Transverse colon (tissue), 4 donors: ENCODE measurements at regions not wholly inside any gene's neighbourhood (a gene's known extent, or its start where the extent isn't known, plus 50 kb on each side); places are given as distances from the start of the nearest gene placed in this dataset.

Source experiments
- DNase-seq: peaks from one replicate; pipeline ENCODE4 v3.0.0-alpha.2; 2019
- H3K27ac ChIP-seq, 4 donors: fragments of 200-600 bp; sonication (generic); 2 replicates each; pipeline ENCODE4 v1.5.1; 2016 to 2018; ENCODE audit warnings: inconsistent platforms in 4 of 4
- H3K27me3 ChIP-seq: fragments of 200-600 bp; sonication (generic); 2 replicates; pipeline ENCODE4 v1.5.1; 2017; ENCODE audit warnings: inconsistent platforms
- H3K36me3 ChIP-seq, 4 donors: fragments of 200-600 bp; sonication (generic); 2 replicates each; pipeline ENCODE4 v1.5.1; 2017 to 2019; ENCODE audit warnings: inconsistent platforms in 4 of 4
- H3K4me1 ChIP-seq, 4 donors: fragments of 200-600 bp; sonication (generic); 2 replicates each; pipeline ENCODE4 v1.5.1; 2017 to 2020; ENCODE audit warnings: inconsistent platforms in 4 of 4
- H3K4me3 ChIP-seq, 4 donors: fragments of 200-600 bp; sonication (generic); 1 replicate in 1 of 4; 2 replicates in 3 of 4; pipeline versions ENCODE4 v1.5.1 to v1.6.1; 2017 to 2019; ENCODE audit warnings: inconsistent platforms in 4 of 4
- H3K9me3 ChIP-seq, 2 donors: fragments of 200-600 bp; sonication (generic); 2 replicates each; pipeline ENCODE4 v1.5.1; 2017 to 2019; ENCODE audit warnings: inconsistent platforms in 2 of 2
- EP300 ChIP-seq: sonication (generic); formaldehyde crosslinking; IDR thresholded peaks from one replicate; pipeline ENCODE4 v1.6.1; 2017; ENCODE audit warnings: antibody characterized with exemption, low read depth
- POLR2A ChIP-seq: fragments of 450-650 bp; IDR thresholded peaks from one replicate; pipeline ENCODE4 v1.6.1; 2016; ENCODE audit warnings: antibody characterized with exemption, mild to moderate bottlenecking, moderate library complexity
- POLR2AphosphoS5 ChIP-seq, 3 donors: sonication (generic); formaldehyde crosslinking; IDR thresholded peaks; one replicate each; pipeline ENCODE4 v1.6.1; 2016; ENCODE audit warnings: antibody characterized with exemption in 3 of 3
- WGBS, 2 donors: methylation state at CpG; one replicate each; pipeline ENCODE4 v1.1.5; 2018; ENCODE audit warnings: low coverage in 1 of 2; 5-methylcytosine and 5-hydroxymethylcytosine counted together
- in situ Hi-C, 4 donors: fragments of 200-750 bp; cut with MboI; loops; one replicate each; pipeline versions ENCODE4 v1.15.0 to v1.15.1; 2017; ENCODE audit warnings: low sequenced_read_pairs in 3 of 4, low pct_ligation_motif_present in 1 of 4, low pct_unique_long_range_greater_than_20kb in 1 of 4
- intact Hi-C: fragments of 100-400 bp; cut with DNase I; formaldehyde crosslinking; loops from one replicate; pipeline ENCODE4 v1.15.1; 2023; ENCODE audit warnings: low total_unique reads
- TF ChIP-seq, protein P1 (sequence below), 5 experiments: fragments of 200-600 bp in 3 of 5; fragments of 450-650 bp in 2 of 5; sonication (generic) in 3 of 5; IDR thresholded peaks; 1 replicate in 2 of 5; 2 replicates in 3 of 5; pipeline ENCODE4 v1.5.1; 2016 to 2017; ENCODE audit warnings: antibody characterized with exemption in 5 of 5, inconsistent platforms in 3 of 5, mild to moderate bottlenecking in 2 of 5, moderate library complexity in 1 of 5

DNA sequence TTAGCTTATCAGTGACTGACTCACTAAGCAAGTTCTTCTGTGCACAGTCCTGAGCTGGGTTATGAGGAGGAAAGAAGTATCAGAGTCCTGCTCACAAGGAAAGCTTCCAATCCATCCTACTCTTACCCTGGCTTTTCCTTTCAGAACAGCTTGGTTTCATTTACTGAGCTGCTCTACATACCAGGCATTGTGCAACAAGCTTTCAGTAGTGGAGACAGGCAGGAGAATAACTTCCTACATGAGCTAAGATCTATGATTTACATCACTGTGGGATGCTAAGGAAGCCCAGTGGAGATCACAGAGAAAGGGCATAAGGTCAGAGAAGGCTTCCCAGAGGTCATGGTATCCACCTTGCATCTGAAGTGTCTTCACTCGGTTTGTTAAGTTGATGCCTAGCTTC is 144.5 kb downstream of the MAP3K7 start:
- no peak overlapping the region for H3K4me3 ChIP-seq
- no peak overlapping the region for H3K27ac ChIP-seq
- no peaks in the 10 kb centered on the region for H3K9me3 ChIP-seq
- H3K4me1 ChIP-seq, result no peaks in the 10 kb centered on the region
- TF ChIP-seq, protein P1, sequence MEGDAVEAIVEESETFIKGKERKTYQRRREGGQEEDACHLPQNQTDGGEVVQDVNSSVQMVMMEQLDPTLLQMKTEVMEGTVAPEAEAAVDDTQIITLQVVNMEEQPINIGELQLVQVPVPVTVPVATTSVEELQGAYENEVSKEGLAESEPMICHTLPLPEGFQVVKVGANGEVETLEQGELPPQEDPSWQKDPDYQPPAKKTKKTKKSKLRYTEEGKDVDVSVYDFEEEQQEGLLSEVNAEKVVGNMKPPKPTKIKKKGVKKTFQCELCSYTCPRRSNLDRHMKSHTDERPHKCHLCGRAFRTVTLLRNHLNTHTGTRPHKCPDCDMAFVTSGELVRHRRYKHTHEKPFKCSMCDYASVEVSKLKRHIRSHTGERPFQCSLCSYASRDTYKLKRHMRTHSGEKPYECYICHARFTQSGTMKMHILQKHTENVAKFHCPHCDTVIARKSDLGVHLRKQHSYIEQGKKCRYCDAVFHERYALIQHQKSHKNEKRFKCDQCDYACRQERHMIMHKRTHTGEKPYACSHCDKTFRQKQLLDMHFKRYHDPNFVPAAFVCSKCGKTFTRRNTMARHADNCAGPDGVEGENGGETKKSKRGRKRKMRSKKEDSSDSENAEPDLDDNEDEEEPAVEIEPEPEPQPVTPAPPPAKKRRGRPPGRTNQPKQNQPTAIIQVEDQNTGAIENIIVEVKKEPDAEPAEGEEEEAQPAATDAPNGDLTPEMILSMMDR (IDR thresholded peaks at IDR 0.05), result no peak
- TF ChIP-seq POLR2A (no peak), POLR2AphosphoS5 (IDR thresholded peaks at IDR 0.05) (no peak), EP300 (no peak)
- intact Hi-C loops (no loop called here), in situ Hi-C loops (no loop called here)
- WGBS, 2 donors, result 80% methylated on average over 1 of the region's 1 CpG; no CpG with 5 or more reads in 1 of the 2 donors
- H3K36me3 ChIP-seq, result no peaks in the 10 kb centered on the region
- no peaks in the 10 kb centered on the region for H3K27me3 ChIP-seq
- no peak for DNase-seq

DNA sequence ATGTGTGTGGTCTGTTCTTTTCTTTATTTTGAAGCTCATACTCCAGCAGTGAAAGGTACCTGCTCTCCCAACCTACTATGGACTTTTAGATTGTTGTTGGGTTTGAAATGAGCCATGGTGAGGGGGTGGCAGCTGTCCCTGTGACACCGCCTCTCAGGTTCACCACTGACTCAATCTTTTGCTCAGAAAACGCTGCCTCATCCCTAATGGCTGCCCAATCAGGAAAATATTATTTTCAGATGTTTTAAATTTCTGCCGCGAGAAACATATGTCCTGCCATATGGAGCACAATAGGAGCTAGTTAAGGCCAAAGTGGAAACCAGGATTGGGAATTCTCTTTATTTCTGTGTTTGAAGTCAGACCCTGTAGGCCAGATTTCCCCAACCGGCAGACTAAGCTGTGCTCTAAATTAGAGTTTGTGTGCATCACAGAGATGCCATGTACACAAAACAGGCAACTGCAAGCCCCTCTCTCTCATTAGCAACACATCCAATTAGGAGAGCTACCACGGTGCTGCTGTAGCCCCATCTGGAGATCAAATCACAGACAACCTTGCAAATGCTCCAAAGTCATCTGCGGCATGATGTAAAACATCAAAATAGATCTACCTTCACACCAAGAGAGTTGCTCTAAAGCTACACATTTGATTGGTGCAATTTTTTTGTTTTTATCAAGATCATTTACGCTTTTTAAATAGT is 144.1 kb upstream of the BACH2 start:
- no peak for TF ChIP-seq POLR2A
- TF ChIP-seq, protein P1 (IDR thresholded peaks at IDR 0.05), result no peak
- TF ChIP-seq EP300, result no peak
- TF ChIP-seq POLR2AphosphoS5 (IDR thresholded peaks at IDR 0.05), result no peak
- no peaks in the 10 kb centered on the region for H3K36me3 ChIP-seq
- H3K4me3 ChIP-seq, result no peak overlapping the region
- WGBS, 2 donors, result 87 to 89% methylated on average over 2 to 8 of the region's 8 CpGs
- H3K9me3 ChIP-seq, result no peaks in the 10 kb centered on the region
- no peaks in the 10 kb centered on the region for H3K27me3 ChIP-seq
- H3K27ac ChIP-seq, result no peak overlapping the region
- intact Hi-C loops, result no loop called here
- no peaks in the 10 kb centered on the region for H3K4me1 ChIP-seq
- in situ Hi-C loops, result no loop called here
- no peak for DNase-seq

DNA sequence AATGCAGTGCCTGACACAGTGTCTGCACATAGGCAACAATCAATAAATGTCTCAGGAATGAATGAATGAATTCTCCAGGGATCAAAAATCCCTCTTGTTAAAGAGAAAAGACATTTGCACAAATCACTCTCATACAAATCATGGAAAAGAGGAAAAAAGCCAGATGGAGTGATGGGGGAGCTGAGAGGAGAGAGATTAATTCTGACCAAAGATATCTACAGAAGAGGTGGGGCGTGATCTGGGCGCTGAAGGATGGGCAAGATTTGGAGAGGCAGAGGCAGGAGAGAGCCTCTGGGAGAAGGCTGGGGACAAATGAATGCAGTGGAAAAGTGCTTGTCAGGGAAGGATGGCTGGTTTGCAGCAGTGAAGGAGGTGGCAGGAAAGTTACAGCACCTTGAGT is 142.9 kb upstream of the BACH2 start:
- Histone ChIP-seq H3K4me3 (no peak overlapping the region), H3K36me3 (no peaks in the 10 kb centered on the region), H3K9me3 (no peaks in the 10 kb centered on the region), H3K27ac (no peak overlapping the region), H3K27me3 (no peaks in the 10 kb centered on the region), H3K4me1 (no peaks in the 10 kb centered on the region)
- TF ChIP-seq POLR2AphosphoS5 (IDR thresholded peaks at IDR 0.05), result no peak
- no peak for TF ChIP-seq POLR2A
- TF ChIP-seq, protein P1 (IDR thresholded peaks at IDR 0.05), result no peak
- no peak for TF ChIP-seq EP300
- intact Hi-C loops, result no loop called here
- 95 to 98% methylated on average over 2 of the region's 2 CpGs for WGBS, 2 donors
- in situ Hi-C loops, result no loop called here
- no peak for DNase-seq

DNA sequence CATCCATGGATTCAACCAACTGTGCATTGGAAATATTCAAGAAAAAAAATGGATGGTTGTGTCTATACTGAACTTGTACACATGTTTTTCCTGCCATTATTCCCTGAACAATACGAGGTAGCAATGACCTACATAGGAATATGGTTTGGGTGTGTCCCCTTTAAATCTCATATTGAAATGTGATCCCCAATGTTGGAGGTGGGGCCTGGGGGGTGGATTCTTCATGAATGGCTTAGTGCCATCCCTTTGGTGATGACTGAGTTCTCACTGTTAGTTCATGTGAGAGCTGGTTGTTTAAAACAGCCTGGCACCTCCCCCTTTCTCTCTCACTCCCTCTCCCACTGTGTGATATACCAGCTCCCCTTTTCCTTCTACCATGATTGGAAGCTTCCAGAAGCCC is 139.8 kb upstream of the BACH2 start:
- Histone ChIP-seq H3K4me3 (no peak overlapping the region), H3K36me3 (no peaks in the 10 kb centered on the region), H3K27me3 (no peaks in the 10 kb centered on the region), H3K27ac (no peak overlapping the region), H3K4me1 (no peaks in the 10 kb centered on the region), H3K9me3 (no peaks in the 10 kb centered on the region)
- WGBS, 2 donors, result 45% methylated on average over 1 of the region's 1 CpG; no CpG with 5 or more reads in 1 of the 2 donors
- DNase-seq, result no peak
- TF ChIP-seq, protein P1 (IDR thresholded peaks at IDR 0.05), result no peak
- TF ChIP-seq POLR2AphosphoS5 (IDR thresholded peaks at IDR 0.05) (no peak), POLR2A (no peak), EP300 (no peak)
- intact Hi-C loops (no loop called here), in situ Hi-C loops (no loop called here)
